ENCODE measurements at regions not wholly inside any gene's neighbourhood (a gene's known extent, or its start where the extent isn't known, plus 50 kb on each side); places are given as distances from the start of the nearest gene placed in this dataset.

- no peak for TF ChIP-seq EP300 (IDR thresholded peaks at IDR 0.05; ENCODE audit: borderline replicate concordance in 1 of 2, low read depth in 2 of 2, low read length in 2 of 2)
- no peak for TF ChIP-seq ZNF274 (IDR thresholded peaks at IDR 0.05; ENCODE audit: borderline replicate concordance, extremely low read depth, low read length)
- TF ChIP-seq CTCF (IDR thresholded peaks at IDR 0.05; ENCODE audit: control extremely low read depth in 1 of 3, insufficient read depth in 1 of 3, low read depth in 1 of 3, low read length in 3 of 3): no peak
- TF ChIP-seq CREB1 (IDR thresholded peaks at IDR 0.05): no peak
- no peak for TF ChIP-seq YY1 (IDR thresholded peaks at IDR 0.05; ENCODE audit: low read depth, low read length)
- no peak for TF ChIP-seq POLR2A (IDR thresholded peaks at IDR 0.05; ENCODE audit: control extremely low read depth in 1 of 2, low read depth in 2 of 2, low read length in 2 of 2)
- no peak for TF ChIP-seq SP1 (IDR thresholded peaks at IDR 0.05; ENCODE audit: low read depth, low read length)
- TF ChIP-seq RAD21 (IDR thresholded peaks at IDR 0.05 in 1 of 2, conservative IDR thresholded peaks at IDR 0.05 in 1 of 2; ENCODE audit: low read depth in 2 of 2, low read length in 2 of 2): no peak
- TF ChIP-seq CBX5 (IDR thresholded peaks at IDR 0.05; ENCODE audit: low read depth, low read length): no peak
- no peak for TF ChIP-seq POLR2AphosphoS5 (IDR thresholded peaks at IDR 0.05; ENCODE audit: low read depth, low read length)
- TF ChIP-seq RBBP5 (IDR thresholded peaks at IDR 0.05; ENCODE audit: borderline replicate concordance, low read depth, low read length): no peak
- no peak for TF ChIP-seq TEAD4 (IDR thresholded peaks at IDR 0.05; ENCODE audit: low read depth, low read length)
Observed at GRCh38 chr19:30923621-30924020, 425.6 kb downstream of the TSHZ3 start.
